ENCODE measurements at regions not wholly inside any gene's neighbourhood (a gene's known extent, or its start where the extent isn't known, plus 50 kb on each side); places are given as distances from the start of the nearest gene placed in this dataset.

GRCh38 chr12:128190614-128191013, 76.4 kb upstream of the TMEM132C start:
- DNase-seq = no peak

GRCh38 chr12:128191380-128191779, 75.6 kb upstream of the TMEM132C start:
- no peak for DNase-seq

DNA sequence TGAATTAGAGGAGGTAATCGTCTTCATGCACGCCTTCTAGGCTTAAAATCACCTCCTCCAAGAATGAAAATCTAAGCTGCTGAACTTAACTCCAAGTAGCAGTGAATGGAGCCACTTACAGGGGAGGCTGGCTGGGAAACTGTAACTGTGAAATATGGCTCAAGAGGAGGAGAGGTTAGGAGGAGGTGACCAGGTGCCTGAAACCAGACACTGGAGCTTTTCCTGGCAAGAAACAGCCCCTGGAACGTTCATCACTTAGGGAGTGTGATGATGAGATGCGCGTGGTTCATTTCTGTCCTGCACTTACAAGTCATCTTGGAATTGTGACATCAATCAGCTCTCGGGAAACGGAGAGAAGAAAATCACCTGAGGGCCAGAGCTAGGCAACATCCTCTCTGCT, 62.3 kb upstream of the TMEM132C start:
- DNase-seq = no peak

GRCh38 chr12:128205145-128205544, 61.8 kb upstream of the TMEM132C start:
- DNase-seq = no peak

DNA sequence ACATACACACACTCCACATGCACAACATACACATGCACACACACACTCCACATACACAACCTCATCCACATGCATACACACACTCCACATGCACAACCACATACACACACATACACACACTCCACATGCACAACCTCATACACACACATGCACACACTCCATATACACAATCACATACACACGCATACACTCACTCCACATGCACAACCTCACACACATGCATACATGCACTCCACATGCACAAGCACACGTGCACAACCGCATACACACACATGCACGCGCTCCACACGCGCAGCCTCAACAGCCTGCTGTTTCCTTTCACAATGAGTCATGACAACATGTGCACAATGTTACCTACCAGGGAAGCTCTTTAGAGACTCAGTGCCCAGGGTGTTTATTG, 61.2 kb upstream of the TMEM132C start:
- DNase-seq = no peak
